Liver (tissue), 3 donors: ENCODE measurements at regions not wholly inside any gene's neighbourhood (a gene's known extent, or its start where the extent isn't known, plus 50 kb on each side); places are given as distances from the start of the nearest gene placed in this dataset.

ENCODE experiments used
- EGR1 ChIP-seq, 2 donors: IDR thresholded peaks; 2 replicates each; pipeline ENCODE4 v1.6.1; 2016 to 2018; ENCODE audit warnings: antibody characterized with exemption in 2 of 2, low read depth in 2 of 2
- FOXA1 ChIP-seq: IDR thresholded peaks from 2 replicates; pipeline ENCODE4 v1.6.1; 2016; ENCODE audit warnings: antibody characterized with exemption
- GABPA ChIP-seq, 2 donors: IDR thresholded peaks in 1 of 2; conservative IDR thresholded peaks in 1 of 2; 2 replicates each; pipeline ENCODE4 v1.6.1; 2016; ENCODE audit warnings: antibody characterized with exemption in 2 of 2, mild to moderate bottlenecking in 1 of 2, moderate library complexity in 1 of 2
- JUND ChIP-seq, 2 donors: IDR thresholded peaks; 2 replicates each; pipeline ENCODE4 v1.6.1; 2016; ENCODE audit warnings: antibody characterized with exemption in 2 of 2
- RAD21 ChIP-seq, 2 donors: IDR thresholded peaks; 2 replicates each; pipeline ENCODE4 v1.6.1; 2016; ENCODE audit warnings: antibody characterized with exemption in 2 of 2, mild to moderate bottlenecking in 2 of 2
- RXRA ChIP-seq, 2 donors: IDR thresholded peaks; 2 replicates each; pipeline ENCODE4 v1.6.1; 2017 to 2018; ENCODE audit warnings: antibody characterized with exemption in 2 of 2, mild to moderate bottlenecking in 1 of 2
- SP1 ChIP-seq: IDR thresholded peaks from 2 replicates; pipeline ENCODE4 v1.6.1; 2018; ENCODE audit warnings: antibody characterized with exemption, mild to moderate bottlenecking
- TAF1 ChIP-seq: conservative IDR thresholded peaks from 2 replicates; pipeline ENCODE4 v1.6.1; 2016; ENCODE audit warnings: antibody characterized with exemption, mild to moderate bottlenecking
- YY1 ChIP-seq: IDR thresholded peaks from 2 replicates; pipeline ENCODE4 v1.6.1; 2016; ENCODE audit warnings: antibody characterized with exemption, mild to moderate bottlenecking
- TF ChIP-seq, protein P1 (sequence below): fragments of 150-350 bp; IDR thresholded peaks from 2 replicates; pipeline ENCODE4 v1.5.1; 2017; ENCODE audit warnings: improper control_type of control experiment, low read depth, low read length; ENCODE audit not compliant: missing input control
- TF ChIP-seq, protein P2 (sequence below): IDR thresholded peaks from 2 replicates; pipeline ENCODE4 v1.6.1; 2016; ENCODE audit warnings: antibody characterized with exemption
- TF ChIP-seq, protein P3 (sequence below): IDR thresholded peaks from 2 replicates; pipeline ENCODE4 v1.6.1; 2016; ENCODE audit warnings: antibody characterized with exemption, mild to moderate bottlenecking
- TF ChIP-seq, protein P4 (sequence below): IDR thresholded peaks from 2 replicates; pipeline ENCODE4 v1.6.1; 2016; ENCODE audit warnings: antibody characterized with exemption
- TF ChIP-seq, protein P5 (sequence below): IDR thresholded peaks from 2 replicates; pipeline ENCODE4 v1.6.1; 2016; ENCODE audit warnings: antibody characterized with exemption
- donor health status: healthy.
- donor health status: healthy.

DNA sequence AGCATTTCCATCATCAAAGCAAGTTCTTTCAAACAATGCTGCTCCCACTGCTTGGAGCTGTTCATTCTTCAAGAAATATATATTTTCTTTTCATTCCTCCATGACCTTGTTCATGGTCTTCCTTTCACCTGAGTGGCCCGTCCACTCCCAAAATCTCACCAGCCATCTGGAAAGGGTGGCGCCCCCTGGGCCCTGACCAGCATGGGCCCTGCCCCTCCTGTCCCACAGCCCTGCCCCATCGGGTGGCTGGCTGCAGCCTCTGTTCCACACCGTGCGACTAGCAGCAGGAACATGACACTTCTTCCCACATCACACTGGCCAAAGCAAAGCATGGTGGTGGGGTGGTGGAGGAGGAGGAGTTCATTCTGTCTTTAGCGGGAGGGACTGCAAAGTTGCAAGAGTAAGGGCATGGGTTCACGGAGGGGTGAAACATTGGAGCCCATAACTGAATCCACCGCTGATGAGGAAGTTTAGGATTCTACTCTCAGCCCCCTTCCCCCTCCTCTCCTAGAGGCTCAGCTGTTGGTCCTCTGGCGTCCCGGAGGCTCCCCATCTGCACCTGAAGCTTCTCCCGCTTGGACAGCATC is 195.2 kb upstream of the SLC24A3 start:
- TF ChIP-seq, protein P1, sequence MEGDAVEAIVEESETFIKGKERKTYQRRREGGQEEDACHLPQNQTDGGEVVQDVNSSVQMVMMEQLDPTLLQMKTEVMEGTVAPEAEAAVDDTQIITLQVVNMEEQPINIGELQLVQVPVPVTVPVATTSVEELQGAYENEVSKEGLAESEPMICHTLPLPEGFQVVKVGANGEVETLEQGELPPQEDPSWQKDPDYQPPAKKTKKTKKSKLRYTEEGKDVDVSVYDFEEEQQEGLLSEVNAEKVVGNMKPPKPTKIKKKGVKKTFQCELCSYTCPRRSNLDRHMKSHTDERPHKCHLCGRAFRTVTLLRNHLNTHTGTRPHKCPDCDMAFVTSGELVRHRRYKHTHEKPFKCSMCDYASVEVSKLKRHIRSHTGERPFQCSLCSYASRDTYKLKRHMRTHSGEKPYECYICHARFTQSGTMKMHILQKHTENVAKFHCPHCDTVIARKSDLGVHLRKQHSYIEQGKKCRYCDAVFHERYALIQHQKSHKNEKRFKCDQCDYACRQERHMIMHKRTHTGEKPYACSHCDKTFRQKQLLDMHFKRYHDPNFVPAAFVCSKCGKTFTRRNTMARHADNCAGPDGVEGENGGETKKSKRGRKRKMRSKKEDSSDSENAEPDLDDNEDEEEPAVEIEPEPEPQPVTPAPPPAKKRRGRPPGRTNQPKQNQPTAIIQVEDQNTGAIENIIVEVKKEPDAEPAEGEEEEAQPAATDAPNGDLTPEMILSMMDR: no peak
- no peak for TF ChIP-seq TAF1
- no peak for TF ChIP-seq FOXA1
- TF ChIP-seq JUND (IDR thresholded peaks at IDR 0.05): no peak
- TF ChIP-seq RXRA (IDR thresholded peaks at IDR 0.05): no peak
- TF ChIP-seq, protein P2, sequence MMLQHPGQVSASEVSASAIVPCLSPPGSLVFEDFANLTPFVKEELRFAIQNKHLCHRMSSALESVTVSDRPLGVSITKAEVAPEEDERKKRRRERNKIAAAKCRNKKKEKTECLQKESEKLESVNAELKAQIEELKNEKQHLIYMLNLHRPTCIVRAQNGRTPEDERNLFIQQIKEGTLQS: no peak
- TF ChIP-seq YY1: no peak
- no peak for TF ChIP-seq RAD21 (IDR thresholded peaks at IDR 0.05)
- TF ChIP-seq, protein P3, sequence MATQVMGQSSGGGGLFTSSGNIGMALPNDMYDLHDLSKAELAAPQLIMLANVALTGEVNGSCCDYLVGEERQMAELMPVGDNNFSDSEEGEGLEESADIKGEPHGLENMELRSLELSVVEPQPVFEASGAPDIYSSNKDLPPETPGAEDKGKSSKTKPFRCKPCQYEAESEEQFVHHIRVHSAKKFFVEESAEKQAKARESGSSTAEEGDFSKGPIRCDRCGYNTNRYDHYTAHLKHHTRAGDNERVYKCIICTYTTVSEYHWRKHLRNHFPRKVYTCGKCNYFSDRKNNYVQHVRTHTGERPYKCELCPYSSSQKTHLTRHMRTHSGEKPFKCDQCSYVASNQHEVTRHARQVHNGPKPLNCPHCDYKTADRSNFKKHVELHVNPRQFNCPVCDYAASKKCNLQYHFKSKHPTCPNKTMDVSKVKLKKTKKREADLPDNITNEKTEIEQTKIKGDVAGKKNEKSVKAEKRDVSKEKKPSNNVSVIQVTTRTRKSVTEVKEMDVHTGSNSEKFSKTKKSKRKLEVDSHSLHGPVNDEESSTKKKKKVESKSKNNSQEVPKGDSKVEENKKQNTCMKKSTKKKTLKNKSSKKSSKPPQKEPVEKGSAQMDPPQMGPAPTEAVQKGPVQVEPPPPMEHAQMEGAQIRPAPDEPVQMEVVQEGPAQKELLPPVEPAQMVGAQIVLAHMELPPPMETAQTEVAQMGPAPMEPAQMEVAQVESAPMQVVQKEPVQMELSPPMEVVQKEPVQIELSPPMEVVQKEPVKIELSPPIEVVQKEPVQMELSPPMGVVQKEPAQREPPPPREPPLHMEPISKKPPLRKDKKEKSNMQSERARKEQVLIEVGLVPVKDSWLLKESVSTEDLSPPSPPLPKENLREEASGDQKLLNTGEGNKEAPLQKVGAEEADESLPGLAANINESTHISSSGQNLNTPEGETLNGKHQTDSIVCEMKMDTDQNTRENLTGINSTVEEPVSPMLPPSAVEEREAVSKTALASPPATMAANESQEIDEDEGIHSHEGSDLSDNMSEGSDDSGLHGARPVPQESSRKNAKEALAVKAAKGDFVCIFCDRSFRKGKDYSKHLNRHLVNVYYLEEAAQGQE: no peak
- TF ChIP-seq, protein P4, sequence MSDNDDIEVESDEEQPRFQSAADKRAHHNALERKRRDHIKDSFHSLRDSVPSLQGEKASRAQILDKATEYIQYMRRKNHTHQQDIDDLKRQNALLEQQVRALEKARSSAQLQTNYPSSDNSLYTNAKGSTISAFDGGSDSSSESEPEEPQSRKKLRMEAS: no peak
- TF ChIP-seq GABPA (IDR thresholded peaks at IDR 0.05 in 1 of 2, conservative IDR thresholded peaks at IDR 0.05 in 1 of 2): no peak
- TF ChIP-seq, protein P5, sequence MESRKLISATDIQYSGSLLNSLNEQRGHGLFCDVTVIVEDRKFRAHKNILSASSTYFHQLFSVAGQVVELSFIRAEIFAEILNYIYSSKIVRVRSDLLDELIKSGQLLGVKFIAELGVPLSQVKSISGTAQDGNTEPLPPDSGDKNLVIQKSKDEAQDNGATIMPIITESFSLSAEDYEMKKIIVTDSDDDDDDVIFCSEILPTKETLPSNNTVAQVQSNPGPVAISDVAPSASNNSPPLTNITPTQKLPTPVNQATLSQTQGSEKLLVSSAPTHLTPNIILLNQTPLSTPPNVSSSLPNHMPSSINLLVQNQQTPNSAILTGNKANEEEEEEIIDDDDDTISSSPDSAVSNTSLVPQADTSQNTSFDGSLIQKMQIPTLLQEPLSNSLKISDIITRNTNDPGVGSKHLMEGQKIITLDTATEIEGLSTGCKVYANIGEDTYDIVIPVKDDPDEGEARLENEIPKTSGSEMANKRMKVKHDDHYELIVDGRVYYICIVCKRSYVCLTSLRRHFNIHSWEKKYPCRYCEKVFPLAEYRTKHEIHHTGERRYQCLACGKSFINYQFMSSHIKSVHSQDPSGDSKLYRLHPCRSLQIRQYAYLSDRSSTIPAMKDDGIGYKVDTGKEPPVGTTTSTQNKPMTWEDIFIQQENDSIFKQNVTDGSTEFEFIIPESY: no peak
- TF ChIP-seq EGR1 (IDR thresholded peaks at IDR 0.05; ENCODE audit: low read depth in 2 of 2): no peak
- no peak for TF ChIP-seq SP1
